ENCODE measurements at regions not wholly inside any gene's neighbourhood (a gene's known extent, or its start where the extent isn't known, plus 50 kb on each side); places are given as distances from the start of the nearest gene placed in this dataset.

DNA sequence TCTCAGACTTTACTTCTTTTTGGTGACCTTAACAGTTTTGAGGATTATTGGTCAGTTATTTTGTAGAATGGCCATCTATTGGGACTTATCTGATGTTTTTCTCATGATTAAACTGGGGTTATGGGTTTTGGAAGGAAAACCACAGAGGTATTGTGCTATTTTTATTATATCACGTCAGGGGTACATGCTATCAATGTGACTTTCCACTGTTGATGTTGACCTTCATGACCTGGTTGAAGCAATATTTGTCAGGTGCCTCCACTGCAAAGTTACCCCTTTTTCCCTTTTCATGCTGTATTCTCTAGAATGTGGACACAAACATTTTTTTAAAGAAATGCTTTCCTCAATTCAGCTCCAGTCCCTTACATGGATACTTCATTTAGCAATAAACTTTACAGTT lies 152.8 kb upstream of the TSLP start:
- DNase-seq = no peak
- TF ChIP-seq POLR2A (IDR thresholded peaks at IDR 0.05; ENCODE audit: low read length) (no peak), GATA1 (IDR thresholded peaks at IDR 0.05; ENCODE audit: low read depth, low read length) (no peak)

DNA sequence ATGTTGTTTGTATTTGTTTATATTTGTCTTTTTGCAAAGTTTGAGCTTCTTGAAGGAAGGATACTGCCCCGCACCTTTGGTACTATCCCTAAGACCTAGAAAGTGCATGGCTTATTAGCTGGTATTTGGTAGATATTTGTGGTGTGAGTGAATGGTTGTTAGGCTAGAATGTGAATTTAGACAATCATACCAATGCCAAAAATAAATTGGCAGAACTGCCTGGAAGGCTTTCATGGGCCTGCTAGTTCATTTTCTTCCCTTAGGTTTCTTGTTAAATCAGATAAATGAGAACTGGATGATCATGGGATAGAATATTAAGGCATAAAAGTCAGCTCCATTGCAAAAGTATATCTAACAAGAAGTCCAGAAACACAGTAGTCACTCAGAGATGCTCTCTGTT lies 147.5 kb upstream of the TSLP start:
- TF ChIP-seq POLR2A (IDR thresholded peaks at IDR 0.05; ENCODE audit: low read length) (no peak), GATA1 (IDR thresholded peaks at IDR 0.05; ENCODE audit: low read depth, low read length) (no peak)
- no peak for DNase-seq

DNA sequence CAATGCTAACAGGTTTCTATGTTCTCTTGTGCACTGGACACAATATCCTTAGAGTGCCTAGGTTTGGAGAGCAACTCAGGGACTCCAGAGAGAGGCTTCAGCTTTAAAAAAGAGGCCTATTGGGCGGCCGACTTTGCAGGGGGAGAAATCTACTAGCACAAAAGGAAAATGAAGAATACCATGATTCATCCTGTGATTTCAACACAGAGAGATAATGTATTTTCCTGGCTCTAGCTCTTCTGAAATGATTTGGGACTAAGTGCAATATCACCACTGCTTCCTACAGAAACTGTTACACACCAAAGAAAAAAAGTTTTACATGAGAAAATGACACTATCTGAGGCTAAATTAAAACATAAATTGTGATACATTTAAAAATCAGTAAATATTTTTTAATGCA lies 146.1 kb upstream of the TSLP start:
- no peak for DNase-seq
- TF ChIP-seq GATA1 (IDR thresholded peaks at IDR 0.05; ENCODE audit: low read depth, low read length) = no peak
- no peak for TF ChIP-seq POLR2A (IDR thresholded peaks at IDR 0.05; ENCODE audit: low read length)

DNA sequence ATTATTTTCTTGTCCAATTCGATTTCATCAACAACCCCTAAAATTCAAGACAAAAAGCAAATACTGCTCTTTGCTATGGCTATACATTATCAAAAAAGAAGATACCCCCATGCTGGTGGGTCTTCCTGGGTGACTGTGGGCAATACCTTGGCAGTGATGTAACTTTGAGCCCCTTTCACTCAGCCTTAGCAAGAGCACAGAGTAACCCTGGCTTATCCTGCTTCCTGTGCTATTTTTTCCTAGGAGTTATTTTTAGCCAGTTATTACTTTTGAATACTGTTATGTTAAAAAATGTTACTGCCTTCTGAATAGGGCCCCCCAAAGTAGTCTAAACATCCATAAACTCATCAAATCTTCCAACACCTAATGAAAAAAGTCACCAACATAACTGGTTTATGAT lies 145.6 kb upstream of the TSLP start:
- TF ChIP-seq GATA1 (IDR thresholded peaks at IDR 0.05; ENCODE audit: low read depth, low read length) (no peak), POLR2A (IDR thresholded peaks at IDR 0.05; ENCODE audit: low read length) (no peak)
- DNase-seq = no peak

DNA sequence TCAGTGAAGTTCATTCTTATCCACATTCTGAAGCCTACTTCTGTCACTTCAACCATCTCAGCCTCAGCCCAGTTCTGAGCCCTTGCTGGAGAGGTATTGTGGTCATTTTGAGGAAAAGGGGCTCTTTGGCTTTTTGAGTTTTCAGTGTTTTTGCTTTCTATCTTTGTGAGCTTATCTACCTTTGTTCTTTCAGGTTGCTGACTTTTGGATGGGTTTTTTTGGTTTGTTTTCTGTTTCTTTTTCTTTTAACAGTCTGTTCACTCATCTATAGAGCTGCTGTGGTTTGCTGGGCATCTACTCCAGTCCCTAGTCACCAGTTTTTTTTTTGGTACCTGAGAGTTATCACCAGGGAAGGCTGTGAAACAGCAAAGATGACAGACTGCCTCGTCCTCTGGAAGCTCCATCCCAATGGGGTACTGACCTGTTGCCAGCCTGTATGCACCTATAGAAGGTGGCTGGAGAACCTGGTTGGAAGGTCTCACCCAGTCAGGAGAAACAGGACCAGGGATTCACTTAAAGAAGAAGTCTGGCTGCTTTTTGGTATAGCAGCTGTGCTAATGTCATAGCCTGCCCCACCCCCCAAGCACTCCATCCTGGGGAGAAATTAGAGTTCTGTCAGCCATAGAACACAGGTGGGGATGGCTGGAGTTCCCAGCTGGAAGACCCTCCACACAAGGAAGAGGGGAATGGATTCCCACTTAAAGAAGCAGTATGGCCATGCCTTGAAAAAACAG lies 138.6 kb upstream of the TSLP start:
- TF ChIP-seq GATA1 (IDR thresholded peaks at IDR 0.05; ENCODE audit: low read depth, low read length) (no peak), POLR2A (IDR thresholded peaks at IDR 0.05; ENCODE audit: low read length) (no peak)
- no peak for DNase-seq

DNA sequence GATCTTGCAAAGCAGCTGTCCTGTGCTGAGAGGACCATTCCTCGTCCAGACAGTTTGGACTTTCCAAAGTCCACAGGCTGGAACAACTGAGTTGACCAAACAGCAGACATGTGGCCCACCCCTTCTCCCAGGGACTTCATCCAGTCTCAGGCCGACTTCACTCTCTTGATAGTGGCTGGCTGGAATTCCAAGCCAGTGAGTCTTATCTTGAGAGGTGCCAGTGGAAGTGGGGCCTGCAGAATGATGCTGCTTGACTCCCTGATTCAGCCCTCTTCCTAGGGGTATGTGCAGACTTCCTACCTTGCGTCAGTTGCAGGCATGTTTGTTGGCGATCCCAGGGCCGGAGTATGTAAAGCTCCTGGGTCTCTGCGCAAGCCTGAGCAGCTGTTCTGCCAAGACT lies 131.4 kb upstream of the TSLP start:
- DNase-seq = no peak
- no peak for TF ChIP-seq POLR2A (IDR thresholded peaks at IDR 0.05; ENCODE audit: low read length)
- no peak for TF ChIP-seq GATA1 (IDR thresholded peaks at IDR 0.05; ENCODE audit: low read depth, low read length)

DNA sequence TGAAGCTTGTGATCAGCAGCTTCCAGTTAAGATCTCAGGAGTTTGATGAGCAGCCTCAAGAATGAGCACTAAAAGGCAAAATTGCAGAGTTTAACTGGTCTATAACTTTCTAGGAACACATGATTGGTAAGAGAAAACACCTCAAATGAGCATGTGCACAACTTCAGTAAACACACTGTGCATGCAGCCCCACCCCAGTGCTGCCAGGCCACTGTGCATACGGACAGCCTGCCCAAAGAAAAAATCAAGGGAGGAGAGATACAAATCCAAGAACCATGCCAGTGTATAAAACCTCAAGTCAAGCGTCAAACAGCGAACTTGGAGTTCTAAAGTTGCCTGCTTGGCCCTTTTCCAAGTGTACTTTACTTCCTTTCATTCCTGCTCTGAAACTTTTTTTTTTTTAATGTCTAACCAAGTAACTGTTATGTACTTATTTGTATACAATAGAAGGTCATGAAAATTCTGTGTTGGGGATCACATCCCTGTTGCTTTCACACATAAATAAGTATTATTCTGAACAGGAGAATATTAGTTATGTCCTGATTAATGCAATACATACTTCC lies 125.6 kb upstream of the TSLP start:
- no peak for DNase-seq
- TF ChIP-seq POLR2A (IDR thresholded peaks at IDR 0.05; ENCODE audit: low read length) (no peak), GATA1 (IDR thresholded peaks at IDR 0.05; ENCODE audit: low read depth, low read length) (no peak)

DNA sequence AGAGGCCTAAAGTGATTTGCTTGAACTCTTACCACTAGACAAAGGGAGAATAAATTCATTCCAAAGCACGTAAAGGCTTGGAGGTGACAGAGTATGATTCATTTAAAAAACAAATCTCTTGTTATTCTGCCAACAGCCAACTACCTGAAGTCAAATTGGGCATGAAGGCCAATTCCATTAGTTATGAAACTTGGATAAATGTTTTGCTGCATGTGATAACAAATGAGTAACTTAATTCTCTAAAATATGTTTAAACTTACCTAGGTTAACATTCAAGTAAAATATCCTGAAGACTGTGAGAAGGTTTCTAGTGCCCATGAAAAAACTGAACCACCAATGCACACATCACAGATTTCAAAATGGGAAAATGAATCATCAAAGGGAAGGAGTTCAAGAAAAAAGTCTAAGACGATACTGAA lies 120.1 kb upstream of the TSLP start:
- DNase-seq = no peak
- TF ChIP-seq GATA1 (IDR thresholded peaks at IDR 0.05; ENCODE audit: low read depth, low read length) = no peak
- no peak for TF ChIP-seq POLR2A (IDR thresholded peaks at IDR 0.05; ENCODE audit: low read length)

DNA sequence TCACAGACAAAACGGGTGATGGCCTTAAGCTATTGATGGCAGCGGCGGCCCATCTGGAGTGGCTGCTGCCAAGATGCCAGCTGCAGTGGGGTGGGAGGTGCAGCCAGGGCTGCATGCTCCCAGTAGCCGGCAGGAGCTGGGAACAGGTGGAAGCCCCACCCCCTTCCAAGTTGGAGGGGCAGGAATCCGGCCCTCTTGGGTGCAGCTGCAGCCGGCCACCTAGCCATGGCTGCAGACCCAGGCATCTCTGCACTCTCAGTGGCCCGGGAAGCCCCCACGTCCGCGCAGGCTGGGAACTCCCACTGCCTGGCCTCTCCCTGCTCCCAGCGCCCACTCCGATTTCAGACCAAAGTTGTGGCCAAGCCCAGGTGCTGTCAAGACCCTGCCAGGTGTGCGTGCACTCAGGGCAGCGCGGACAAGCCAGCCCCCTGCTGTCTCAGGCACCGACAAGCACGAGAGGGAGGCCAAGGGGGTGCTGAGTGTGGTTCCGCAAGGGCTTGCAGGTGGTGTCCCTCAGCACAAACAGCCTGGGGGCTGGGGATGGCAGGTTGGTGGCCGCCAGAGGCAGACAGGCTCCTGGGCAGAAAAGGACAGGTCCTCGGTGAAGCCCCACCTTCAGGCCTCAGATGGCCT lies 115.1 kb upstream of the TSLP start:
- TF ChIP-seq POLR2A (IDR thresholded peaks at IDR 0.05; ENCODE audit: low read length) = no peak
- no peak for TF ChIP-seq GATA1 (IDR thresholded peaks at IDR 0.05; ENCODE audit: low read depth, low read length)
- DNase-seq = no peak

DNA sequence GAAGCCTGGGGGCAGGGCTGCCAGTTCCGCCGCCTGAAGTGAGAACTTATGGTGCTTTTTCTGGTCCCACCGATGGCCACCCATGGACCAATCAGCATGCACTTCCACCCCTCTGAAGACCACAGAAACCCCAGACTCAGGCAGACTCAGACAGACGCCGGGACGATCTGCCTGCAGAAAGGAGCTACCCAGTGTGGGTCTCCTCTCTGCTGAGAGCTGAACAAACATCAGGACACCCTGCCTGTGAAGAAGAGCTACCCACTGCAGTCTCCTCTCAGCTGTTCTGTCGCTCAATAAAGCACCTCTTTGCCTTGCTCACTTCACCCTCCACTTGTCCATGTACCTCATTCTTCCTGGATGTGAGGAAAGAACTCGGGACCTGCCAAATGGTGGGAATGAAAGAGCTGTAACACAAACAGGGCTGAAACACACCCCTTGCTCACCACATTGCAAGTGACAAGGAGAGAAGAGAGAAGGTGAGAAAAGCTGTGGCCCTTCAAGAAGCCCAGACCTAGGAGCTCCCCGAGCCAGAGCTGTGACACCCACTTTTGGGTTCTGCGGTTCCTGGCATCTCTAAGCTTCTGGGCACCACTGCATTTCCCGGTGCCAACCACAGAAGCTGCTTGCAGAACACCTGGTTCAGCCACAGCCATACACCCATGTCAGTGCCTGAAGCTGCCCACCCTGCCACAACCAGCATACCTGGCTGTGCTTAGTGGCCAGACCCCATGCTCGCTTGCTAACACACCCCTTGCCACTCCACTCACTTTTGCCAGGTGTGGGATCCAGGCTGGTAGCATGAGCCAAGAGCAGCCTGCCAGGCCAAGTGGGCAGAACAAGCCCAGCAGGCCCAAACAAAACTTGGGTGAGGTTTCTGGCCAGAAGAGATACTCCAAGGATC lies 114.3 kb upstream of the TSLP start:
- TF ChIP-seq GATA1 (IDR thresholded peaks at IDR 0.05; ENCODE audit: low read depth, low read length) (no peak), POLR2A (IDR thresholded peaks at IDR 0.05; ENCODE audit: low read length) (no peak)
- no peak for DNase-seq

DNA sequence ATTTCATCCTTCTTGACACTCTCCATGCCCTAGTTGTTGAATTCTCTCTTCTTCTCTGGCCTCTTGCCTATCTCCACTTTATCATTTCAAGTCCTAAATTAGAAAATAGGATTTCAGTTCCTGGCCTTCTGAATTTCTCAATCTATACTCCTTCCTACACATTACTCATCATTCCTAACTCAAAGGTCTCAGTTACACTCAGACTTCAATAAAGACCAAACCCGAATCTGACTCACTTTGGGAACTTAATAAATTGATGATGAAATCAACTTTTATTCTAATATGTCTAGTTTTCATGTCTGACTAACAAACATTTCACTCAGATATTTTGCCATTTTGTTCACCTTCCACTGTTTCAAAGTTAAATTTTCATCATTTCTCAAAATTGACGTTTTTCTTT lies 113.6 kb upstream of the TSLP start:
- no peak for TF ChIP-seq POLR2A (IDR thresholded peaks at IDR 0.05; ENCODE audit: low read length)
- TF ChIP-seq GATA1 (IDR thresholded peaks at IDR 0.05; ENCODE audit: low read depth, low read length) = no peak
- no peak for DNase-seq

DNA sequence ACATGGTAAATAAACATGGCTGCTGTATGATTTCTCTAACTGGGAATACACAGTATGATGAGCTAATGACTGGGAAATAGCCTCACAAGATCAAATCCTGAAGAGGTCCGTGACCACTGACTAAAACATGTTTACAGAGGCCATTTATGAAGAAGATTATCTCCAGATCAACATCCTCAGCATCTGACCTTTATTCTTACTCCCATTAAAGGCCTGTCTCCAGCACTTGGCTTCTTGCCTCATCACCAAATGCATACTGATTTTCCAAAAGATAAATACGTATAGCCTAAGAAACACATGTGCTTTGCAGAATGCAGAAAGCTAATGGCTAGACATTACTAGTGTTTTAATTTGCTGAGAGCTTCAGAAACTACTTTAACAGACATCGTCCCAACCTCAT lies 108.0 kb upstream of the TSLP start:
- DNase-seq = no peak
- TF ChIP-seq POLR2A (IDR thresholded peaks at IDR 0.05; ENCODE audit: low read length) (no peak), GATA1 (IDR thresholded peaks at IDR 0.05; ENCODE audit: low read depth, low read length) (no peak)

DNA sequence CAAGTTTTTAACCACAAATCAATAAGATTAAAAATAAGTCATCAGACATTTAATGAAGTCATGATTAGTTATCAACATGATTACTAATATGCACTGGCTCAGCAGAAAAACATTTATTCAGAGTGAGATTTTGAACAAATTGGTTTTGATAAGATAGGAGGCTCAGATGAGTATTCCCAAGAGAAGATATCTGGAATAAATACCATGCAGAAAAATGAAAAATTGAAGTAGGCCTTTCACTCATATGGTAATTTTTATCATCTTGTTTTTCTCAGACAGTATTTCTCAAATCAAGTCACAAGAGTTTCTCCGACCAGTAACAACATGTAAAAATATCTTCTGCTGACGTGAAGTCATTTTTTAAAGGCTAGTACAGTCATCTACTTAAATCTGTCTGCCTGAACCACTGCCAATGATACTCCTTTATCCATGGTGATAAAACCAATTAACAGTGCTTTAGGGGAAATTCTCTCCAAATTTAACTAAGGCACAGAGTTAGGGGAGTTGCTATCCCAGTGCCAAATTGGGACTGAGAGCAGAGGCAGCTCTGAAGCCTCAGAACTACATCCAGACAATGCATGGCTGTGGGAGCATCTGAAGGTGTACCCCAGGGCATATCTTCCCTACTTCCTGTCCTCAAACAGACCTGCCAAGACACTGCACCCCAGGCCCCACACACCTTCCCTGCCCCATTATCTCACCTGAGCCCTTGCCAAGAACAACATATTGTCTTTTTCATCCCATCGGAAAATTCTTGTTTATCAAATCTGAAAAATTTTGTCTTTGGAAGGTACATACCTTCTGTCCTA lies 105.5 kb upstream of the TSLP start:
- no peak for DNase-seq
- TF ChIP-seq GATA1 (IDR thresholded peaks at IDR 0.05; ENCODE audit: low read depth, low read length) = no peak
- no peak for TF ChIP-seq POLR2A (IDR thresholded peaks at IDR 0.05; ENCODE audit: low read length)

Measured in erythroblast (primary cell).